K562 (cell line): ENCODE measurements at regions not wholly inside any gene's neighbourhood (a gene's known extent, or its start where the extent isn't known, plus 50 kb on each side); places are given as distances from the start of the nearest gene placed in this dataset.

Source experiments
- ATAC-seq: fragments of 200-7000 bp; cut with Tn5 transposase; 3 replicates; pipeline ENCODE4 v1.9.1; 2020; ENCODE audit warnings: moderate library complexity
- BruUV-seq: library from RNA; stranded (reverse); fragments of 400-500 nt; replicated peaks from 2 replicates; lab custom pipeline; 2021; lab: Mats Ljungman, UMichigan
- CTCF ChIA-PET: fragments of 300-600 bp; formaldehyde crosslinking; extraction: SDS; loops from one replicate; lab custom pipeline; 2021; ENCODE audit warnings: low intra/inter-chr PET ratio; lab: Yijun Ruan, JAX
- POLR2A ChIA-PET: fragments of 300-600, 350-650 bp; sonication (Branson Sonifier 250); formaldehyde crosslinking; extraction: SDS; loops from one replicate; lab custom pipeline; 2021; ENCODE audit warnings: antibody characterized with exemption, inconsistent platforms; lab: Yijun Ruan, JAX
- DNase-seq, 4 experiments: peaks; one replicate each; pipeline versions ENCODE4 v3.0.0 to v3.0.0-alpha.2; 2011 to 2018; ENCODE audit warnings: low spot score in 3 of 4, mixed read lengths in 3 of 4; ENCODE audit errors: extremely low read depth in 1 of 4
- FAIRE-seq: peaks from 2 replicates; lab custom pipeline; 2011; peaks lifted over from hg19 to GRCh38; lab: Jason Lieb, UNC
- H2AFZ ChIP-seq: 2 replicates; pipeline ENCODE4 v1.6.0; 2011; ENCODE audit warnings: low read depth, low read length, control low read depth, inconsistent platforms
- H3K27ac ChIP-seq: fragments of 200-600 bp; 3 replicates; pipeline ENCODE4 v1.8.0; 2011; ENCODE audit warnings: low read depth, mild to moderate bottlenecking, control low read depth, inconsistent platforms, low read length, moderate library complexity, mixed read lengths; ENCODE audit errors: extremely low read depth
- H3K27me3 ChIP-seq, 2 experiments: fragments of 300-600 bp in 1 of 2; 2 replicates in 1 of 2; 3 replicates in 1 of 2; pipeline versions ENCODE4 v1.6.0 to v1.8.0; 2011; ENCODE audit warnings: inconsistent platforms in 2 of 2, low read length in 2 of 2, mild to moderate bottlenecking in 1 of 2, mixed read lengths in 1 of 2, moderate library complexity in 1 of 2; ENCODE audit not compliant: control insufficient read depth in 2 of 2, insufficient read depth in 2 of 2
- H3K36me3 ChIP-seq: fragments of 300-600 bp; 3 replicates; pipeline ENCODE4 v1.8.0; 2011; ENCODE audit warnings: mild to moderate bottlenecking, low read length, inconsistent platforms; ENCODE audit not compliant: control insufficient read depth, insufficient read depth
- H3K4me1 ChIP-seq, 2 experiments: fragments of 200-600 bp in 1 of 2; replicated peaks in 1 of 2; 2 replicates in 1 of 2; 3 replicates in 1 of 2; pipeline versions ENCODE4 v1.5.1 to v1.8.0; 2011; ENCODE audit warnings: inconsistent platforms in 2 of 2, low read length in 2 of 2, mild to moderate bottlenecking in 1 of 2, mixed read lengths in 1 of 2, moderate library complexity in 1 of 2; ENCODE audit not compliant: control insufficient read depth in 2 of 2, insufficient read depth in 2 of 2
- H3K4me2 ChIP-seq: 2 replicates; pipeline ENCODE4 v1.6.1; 2011; ENCODE audit warnings: low read length, control low read depth, inconsistent platforms, mixed read lengths; ENCODE audit not compliant: insufficient read depth
- H3K4me3 ChIP-seq: fragments of 200-600 bp; sonication (generic), shearing (Covaris generic); 2 replicates; pipeline ENCODE4 v1.5.1; 2016; ENCODE audit warnings: control low read depth, inconsistent platforms
- H3K79me2 ChIP-seq: fragments of 200-600 bp; 3 replicates; pipeline ENCODE4 v1.8.0; 2011; ENCODE audit warnings: low read length, inconsistent platforms; ENCODE audit not compliant: control insufficient read depth, insufficient read depth
- H3K9ac ChIP-seq, 2 experiments: 2 replicates each; pipeline versions ENCODE4 v1.6.0 to v1.6.1; 2011; ENCODE audit warnings: low read depth in 2 of 2, low read length in 2 of 2, control low read depth in 1 of 2, inconsistent platforms in 1 of 2, mild to moderate bottlenecking in 1 of 2, mixed read lengths in 1 of 2; ENCODE audit not compliant: insufficient read depth in 1 of 2
- H3K9me1 ChIP-seq: one replicate; pipeline ENCODE4 v1.6.0; 2011; ENCODE audit warnings: inconsistent platforms, mild to moderate bottlenecking, low read length, moderate library complexity; ENCODE audit not compliant: control insufficient read depth, insufficient read depth
- H3K9me3 ChIP-seq: replicated peaks from 2 replicates; pipeline ENCODE4 v1.5.1; 2011; ENCODE audit warnings: low read depth, low read length, inconsistent platforms; ENCODE audit not compliant: control insufficient read depth, insufficient read depth
- H4K20me1 ChIP-seq: replicated peaks from 2 replicates; pipeline ENCODE4 v1.6.1; 2011; ENCODE audit warnings: low read length, inconsistent platforms, mixed read lengths; ENCODE audit not compliant: control insufficient read depth, insufficient read depth
- FOXP1 ChIP-seq: sonication (generic); formaldehyde crosslinking; IDR thresholded peaks from 2 replicates; pipeline ENCODE4 v1.8.0; 2022; ENCODE audit warnings: mild to moderate bottlenecking, missing genetic modification reagents
- KAT8 ChIP-seq: fragments of 450-650 bp; IDR thresholded peaks from 2 replicates; pipeline ENCODE4 v1.6.1; 2016; ENCODE audit warnings: low read depth, mild to moderate bottlenecking
- RBM15 ChIP-seq: fragments of 200-400 bp; formaldehyde crosslinking; IDR thresholded peaks from 2 replicates; pipeline ENCODE4 v1.6.1; 2018; ENCODE audit warnings: mild to moderate bottlenecking, low read length, moderate library complexity; ENCODE audit not compliant: insufficient read depth
- ZNF280B ChIP-seq: fragments of 250-450 bp; sonication (Bioruptor Pico); IDR thresholded peaks from 2 replicates; pipeline ENCODE4 v1.5.1; 2021; ENCODE audit warnings: mild to moderate bottlenecking
- ZNF695 ChIP-seq: fragments of 450-650 bp; formaldehyde crosslinking; IDR thresholded peaks from 2 replicates; pipeline ENCODE4 v1.4.0; 2020; ENCODE audit warnings: mild to moderate bottlenecking, moderate library complexity
- WGBS: fragments of 100-300 bp; shearing (Covaris generic); methylation state at CpG from one replicate; pipeline ENCODE4 v1.1.6; 2016; ENCODE audit warnings: low coverage, mixed read lengths; ENCODE audit not compliant: insufficient coverage; ENCODE audit errors: missing lambda C conversion rate; 5-methylcytosine and 5-hydroxymethylcytosine counted together
- in situ Hi-C: fragments of 300-500 bp; cut with MboI; formaldehyde crosslinking; loops from 4 replicates; pipeline ENCODE4 v1.15.0; 2018; ENCODE audit warnings: inconsistent platforms, mixed read lengths
- intact Hi-C: fragments of 100-400 bp; cut with micrococcal nuclease; formaldehyde crosslinking; loops from 2 replicates; pipeline ENCODE4 v1.14.2; 2022
- TF ChIP-seq, protein P1 (sequence below): sonication (generic); IDR thresholded peaks from 2 replicates; pipeline ENCODE4 v1.6.1; 2016

DNA sequence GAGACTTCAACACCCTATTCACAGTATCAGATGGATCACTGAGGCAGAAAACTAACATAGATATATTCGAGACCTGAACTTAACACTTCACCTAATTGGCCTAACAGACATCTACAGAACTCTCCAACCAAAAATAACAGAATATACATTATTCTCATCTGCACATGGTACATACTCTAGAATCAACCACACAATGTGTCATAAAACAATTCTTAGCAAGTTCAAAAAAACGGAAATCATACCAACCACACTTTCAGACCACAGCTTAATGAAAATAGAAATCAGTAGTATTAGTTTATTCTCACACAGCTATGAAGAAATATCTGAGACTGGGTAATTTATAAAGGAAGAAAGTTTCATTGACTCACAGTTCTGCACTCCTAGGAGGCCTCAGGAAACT is 387.9 kb downstream of the DEPDC1B start:
- TF ChIP-seq, protein P1, sequence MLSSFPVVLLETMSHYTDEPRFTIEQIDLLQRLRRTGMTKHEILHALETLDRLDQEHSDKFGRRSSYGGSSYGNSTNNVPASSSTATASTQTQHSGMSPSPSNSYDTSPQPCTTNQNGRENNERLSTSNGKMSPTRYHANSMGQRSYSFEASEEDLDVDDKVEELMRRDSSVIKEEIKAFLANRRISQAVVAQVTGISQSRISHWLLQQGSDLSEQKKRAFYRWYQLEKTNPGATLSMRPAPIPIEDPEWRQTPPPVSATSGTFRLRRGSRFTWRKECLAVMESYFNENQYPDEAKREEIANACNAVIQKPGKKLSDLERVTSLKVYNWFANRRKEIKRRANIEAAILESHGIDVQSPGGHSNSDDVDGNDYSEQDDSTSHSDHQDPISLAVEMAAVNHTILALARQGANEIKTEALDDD, result no peak
- TF ChIP-seq FOXP1 (CRISPR knock-in tag), result no peak
- TF ChIP-seq ZNF280B (CRISPR knock-in tag), result no peak
- Histone ChIP-seq H3K27ac (no peak overlapping the region), H3K9me3 (no peaks in the 10 kb centered on the region), H4K20me1 (no peaks in the 10 kb centered on the region), H3K4me3 (no peak overlapping the region), H3K4me2 (no peak overlapping the region), H2AFZ (no peak overlapping the region), H3K9ac (no peak overlapping the region), H3K4me1 (no peaks in the 10 kb centered on the region), H3K79me2 (no peaks in the 10 kb centered on the region), H3K9me1 (no peaks in the 10 kb centered on the region), H3K27me3 (no peaks in the 10 kb centered on the region), H3K36me3 (no peaks in the 10 kb centered on the region)
- WGBS, result 0% methylated on average over 2 of the region's 2 CpGs
- intact Hi-C loops (no loop called here), in situ Hi-C loops (no loop called here)
- ChIA-PET CTCF (no interaction called here), POLR2A (no interaction called here)
- no peak for FAIRE-seq
- no peak for ATAC-seq
- DNase-seq, result no peak
- BruUV-seq, result no TSS peak

DNA sequence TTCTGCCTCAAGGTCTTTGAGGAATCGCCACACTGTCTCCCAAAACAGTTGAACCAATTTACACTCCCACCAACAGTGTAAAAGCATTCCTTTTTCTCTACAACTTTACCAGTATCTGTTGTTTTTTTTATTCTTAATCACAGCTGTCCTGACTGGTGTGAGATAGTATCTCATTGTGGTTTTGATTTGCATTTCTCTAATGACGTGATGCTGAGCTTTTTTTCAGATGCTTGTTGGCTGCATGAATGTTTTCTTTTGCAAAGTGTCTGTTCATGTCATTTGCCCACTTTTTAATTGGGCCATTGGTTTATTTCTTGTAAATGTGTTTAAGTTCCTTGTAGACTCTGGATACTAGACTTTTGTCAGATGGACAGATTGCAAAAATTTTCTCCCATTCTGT is 400.0 kb downstream of the DEPDC1B start:
- POLR2A ChIA-PET, result no interaction called here
- no peaks in the 10 kb centered on the region for H4K20me1 ChIP-seq
- no peaks in the 10 kb centered on the region for H3K9me1 ChIP-seq
- BruUV-seq, result no TSS peak
- in situ Hi-C loops, result no loop called here
- no peaks in the 10 kb centered on the region for H3K4me1 ChIP-seq
- H3K4me2 ChIP-seq, result no peak overlapping the region
- no peak overlapping the region for H2AFZ ChIP-seq
- no peak overlapping the region for H3K4me3 ChIP-seq
- H3K9me3 ChIP-seq, result no peaks in the 10 kb centered on the region
- H3K36me3 ChIP-seq, result no peaks in the 10 kb centered on the region
- intact Hi-C loops, result no loop called here
- H3K27me3 ChIP-seq, result no peaks in the 10 kb centered on the region
- CTCF ChIA-PET, result no interaction called here
- H3K27ac ChIP-seq, result no peak overlapping the region
- DNase-seq (no peak), FAIRE-seq (no peak), ATAC-seq (no peak)
- H3K79me2 ChIP-seq, result no peaks in the 10 kb centered on the region
- H3K9ac ChIP-seq, result no peak overlapping the region
- 0% methylated on average over 2 of the region's 2 CpGs for WGBS
- TF ChIP-seq KAT8, result no peak
- no peak for TF ChIP-seq RBM15
- no peak for TF ChIP-seq ZNF695 (CRISPR knock-in tag)
